NK-92 (cell line): ENCODE measurements at regions not wholly inside any gene's neighbourhood (a gene's known extent, or its start where the extent isn't known, plus 50 kb on each side); places are given as distances from the start of the nearest gene placed in this dataset.
"Not testable (repeated sequence)": the region's sequence is repeated elsewhere in the genome, so short reads cannot be mapped to it uniquely, and the experiment has no call there.

Source experiments
- DNase-seq: peaks from one replicate; lab custom pipeline; 2025; ENCODE audit not compliant: unreplicated experiment; lab: John Stamatoyannopoulos, UW

DNA sequence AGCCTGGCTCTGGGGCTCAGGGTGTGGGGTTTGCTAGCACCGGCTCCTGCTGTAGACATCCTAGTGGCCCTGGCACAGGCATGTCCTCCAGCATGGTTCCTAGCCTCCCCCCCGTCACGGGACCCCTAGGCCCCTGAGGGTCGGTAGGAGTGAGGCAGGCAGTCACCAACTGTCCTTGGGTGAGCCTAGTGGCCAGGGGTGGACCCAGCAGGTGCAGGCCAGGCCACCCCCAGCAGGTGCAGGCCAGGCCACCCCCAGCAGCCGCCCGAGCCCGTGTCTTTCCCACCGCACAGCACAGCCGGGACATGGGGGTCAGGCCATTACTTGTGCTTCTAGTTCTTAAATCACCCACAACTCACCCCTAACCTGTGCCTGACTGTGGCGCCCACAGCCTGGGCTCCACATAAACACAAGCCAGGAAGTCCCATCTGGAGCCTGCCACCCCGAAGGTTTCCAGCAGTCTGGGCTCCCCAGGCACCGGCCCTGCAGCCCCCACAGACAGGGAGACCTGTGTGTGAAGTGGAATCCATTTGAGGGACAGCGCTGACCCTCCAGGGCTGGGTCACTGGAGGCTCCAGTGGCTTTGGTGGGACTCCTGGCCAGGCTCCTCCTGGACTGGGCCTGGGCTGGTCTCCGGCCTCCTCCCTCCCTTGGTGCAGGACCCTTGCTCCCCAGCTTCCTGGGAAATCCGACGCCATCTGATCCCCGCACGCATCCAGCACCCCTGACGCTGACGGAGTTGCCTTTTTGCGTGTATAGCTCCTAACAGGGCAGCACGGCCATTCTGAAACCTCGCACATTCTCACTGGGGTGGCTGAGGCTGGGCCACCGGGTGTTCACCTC is 114.1 kb upstream of the LPCAT1 start:
- DNase-seq, result no peak

- no peak for DNase-seq
Observed at GRCh38 chr5:1636981-1637638, 113.3 kb upstream of the LPCAT1 start.

DNA sequence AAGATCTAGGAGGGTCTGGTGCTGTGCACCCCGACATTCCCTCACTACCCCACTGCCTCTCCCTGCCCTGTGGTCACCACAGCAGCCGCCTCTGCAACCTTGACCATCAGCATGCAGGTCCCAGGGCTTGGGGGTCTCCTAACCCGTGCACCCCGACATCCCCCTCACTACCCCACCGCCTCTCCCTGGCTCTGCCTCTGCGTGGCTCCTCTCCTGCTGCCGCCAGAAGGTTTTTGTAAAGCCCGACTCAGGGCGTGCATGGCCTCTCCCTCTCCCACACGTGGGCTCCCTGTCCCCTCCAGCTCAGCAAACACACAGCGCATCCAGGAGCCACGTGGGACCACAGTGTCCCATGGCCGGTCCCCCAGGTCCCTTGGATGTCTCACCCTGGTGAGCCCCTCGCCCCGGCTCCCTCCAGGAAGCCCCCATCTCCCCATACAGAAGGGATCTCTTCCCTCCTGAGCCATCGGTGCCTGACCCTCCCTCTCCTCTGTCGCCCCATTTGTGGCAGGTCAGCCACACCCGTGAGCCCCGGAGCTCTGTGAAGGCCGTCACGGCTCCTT is 112.5 kb upstream of the LPCAT1 start:
- not testable (repeated sequence) for DNase-seq

- not testable (repeated sequence) for DNase-seq
Observed at GRCh38 chr5:1635477-1635876, 111.7 kb upstream of the LPCAT1 start.

GRCh38 chr5:1634337-1634661 is 110.5 kb upstream of the LPCAT1 start:
- DNase-seq, result no peak

GRCh38 chr5:1633605-1634336 is 110.0 kb upstream of the LPCAT1 start:
- DNase-seq, result no peak

DNA sequence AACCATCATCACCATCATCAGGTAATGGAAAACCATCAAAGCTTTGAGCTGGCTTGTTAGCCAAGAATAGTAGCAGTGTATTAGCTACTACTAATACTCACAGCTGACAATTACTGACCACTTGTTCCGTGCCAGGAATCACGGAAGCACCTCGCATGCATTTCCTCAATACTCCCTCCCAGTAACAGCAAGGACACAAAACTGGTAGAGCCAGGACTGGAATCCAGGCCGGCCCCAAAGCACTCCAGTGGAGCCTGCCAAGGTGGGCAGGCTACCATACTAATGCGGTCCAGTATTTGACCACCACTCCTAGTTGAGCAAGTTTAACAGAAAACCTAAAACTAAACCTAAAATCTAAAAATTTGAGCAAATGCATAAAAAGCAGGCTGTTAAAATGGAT is 107.2 kb upstream of the LPCAT1 start:
- not testable (repeated sequence) for DNase-seq

DNA sequence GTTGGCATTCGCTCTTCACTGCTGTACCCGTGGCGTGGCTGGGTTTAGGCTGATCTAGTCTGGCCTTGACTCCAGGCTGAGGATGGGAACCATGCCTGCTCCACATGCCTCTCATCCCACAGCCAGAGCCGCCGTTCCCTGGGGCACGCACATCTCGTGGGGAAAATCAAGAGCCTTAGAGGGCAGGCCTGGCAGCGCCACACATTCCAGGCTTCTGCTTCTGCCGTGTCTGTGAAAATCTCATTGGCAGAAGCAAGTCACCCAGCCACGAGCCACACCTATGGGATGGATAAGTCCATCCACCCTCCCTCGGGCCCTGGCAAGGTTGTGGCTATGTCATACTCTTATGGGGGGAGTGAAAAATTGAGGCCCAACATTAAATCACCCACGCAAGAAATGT is 102.6 kb upstream of the LPCAT1 start:
- DNase-seq, result not testable (repeated sequence)

DNA sequence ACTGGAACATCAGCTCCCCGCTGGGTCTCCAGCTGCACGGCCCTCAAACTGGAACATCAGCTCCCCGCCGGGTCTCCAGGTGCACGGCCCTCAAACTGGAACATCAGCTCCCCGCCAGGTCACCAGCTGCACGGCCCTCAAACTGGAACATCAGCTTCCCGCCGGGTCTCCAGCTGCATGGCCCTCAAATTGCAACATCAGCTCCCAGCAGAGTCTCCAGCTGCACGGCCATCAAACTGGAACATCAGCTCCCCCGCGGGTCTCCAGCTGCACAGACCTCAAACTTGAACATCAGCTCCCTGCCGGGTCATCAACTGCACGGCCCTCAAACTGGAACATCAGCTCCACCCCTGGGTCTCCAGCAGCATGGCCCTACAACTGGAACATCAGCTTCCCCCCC is 95.8 kb upstream of the LPCAT1 start:
- DNase-seq, result not testable (repeated sequence)

- not testable (repeated sequence) for DNase-seq
Observed at GRCh38 chr5:1618296-1618865, 94.6 kb upstream of the LPCAT1 start.

- not testable (repeated sequence) for DNase-seq
Observed at GRCh38 chr5:1617236-1617755, 93.5 kb upstream of the LPCAT1 start.

DNA sequence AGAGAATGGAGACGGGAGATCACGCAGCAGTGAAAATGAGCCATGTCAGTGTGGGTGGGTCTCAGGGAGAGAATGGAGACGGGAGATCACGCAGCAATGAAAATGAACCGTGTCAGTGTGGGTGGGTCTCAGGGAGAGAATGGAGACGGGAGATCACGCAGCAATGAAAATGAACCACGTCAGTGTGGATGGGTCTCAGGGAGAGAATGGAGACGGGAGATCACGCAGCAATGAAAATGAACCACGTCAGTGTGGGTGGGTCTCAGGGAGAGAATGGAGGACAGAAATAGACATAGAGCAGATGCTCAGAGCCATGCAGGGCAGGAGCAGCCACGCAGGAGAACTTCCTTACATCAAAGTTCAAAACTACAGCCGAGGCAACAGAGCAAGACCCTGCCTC is 89.8 kb upstream of the LPCAT1 start:
- not testable (repeated sequence) for DNase-seq

DNA sequence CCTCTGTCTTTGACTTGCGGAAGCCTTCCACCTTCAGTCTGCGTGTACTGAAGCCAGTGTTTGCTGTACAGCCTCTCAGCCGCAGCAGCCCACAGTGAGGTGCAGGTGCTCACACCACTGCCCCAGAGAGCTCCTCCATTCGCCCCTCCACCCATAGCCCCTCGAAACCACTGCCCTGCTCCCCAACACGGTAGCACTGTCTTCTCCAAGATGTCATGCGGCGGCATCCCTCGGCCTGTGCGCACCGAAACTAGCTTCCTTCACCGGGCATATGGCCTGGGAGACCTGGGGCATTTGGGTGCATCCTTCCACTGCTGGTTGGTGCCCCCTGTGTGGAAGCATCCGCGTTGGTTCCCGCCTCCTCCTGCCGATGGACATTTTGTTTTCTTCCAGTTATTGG is 86.8 kb upstream of the LPCAT1 start:
- DNase-seq, result not testable (repeated sequence)

- not testable (repeated sequence) for DNase-seq
Observed at GRCh38 chr5:1609111-1609510, 85.4 kb upstream of the LPCAT1 start.

DNA sequence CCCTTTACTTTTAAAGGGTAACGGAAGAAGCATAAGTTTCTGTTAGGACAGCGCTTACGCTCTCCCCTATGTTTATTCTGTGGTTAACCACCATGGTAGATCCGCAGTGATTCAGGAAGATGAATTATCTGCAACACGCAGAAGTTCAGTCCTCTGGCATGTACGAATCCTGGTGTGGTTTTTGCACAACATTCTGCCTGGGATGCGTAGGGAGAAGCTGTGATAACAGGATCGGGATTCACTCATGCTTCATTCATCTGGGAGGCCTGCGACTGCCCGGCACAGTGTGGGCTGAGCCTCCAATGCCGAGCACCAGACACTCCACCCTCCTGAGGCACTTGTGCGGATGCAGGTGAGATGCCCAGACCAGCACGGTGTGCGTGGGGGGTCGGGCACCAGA is 84.6 kb upstream of the LPCAT1 start:
- not testable (repeated sequence) for DNase-seq

GRCh38 chr5:1606951-1607350 is 83.2 kb upstream of the LPCAT1 start:
- DNase-seq, result not testable (repeated sequence)

- not testable (repeated sequence) for DNase-seq
Observed at GRCh38 chr5:1603916-1604315, 80.2 kb upstream of the LPCAT1 start.

- DNase-seq, result not testable (repeated sequence)
Observed at GRCh38 chr5:1601565-1601964, 77.8 kb upstream of the LPCAT1 start.

- DNase-seq, result not testable (repeated sequence)
Observed at GRCh38 chr5:1598950-1599737, 75.4 kb upstream of the LPCAT1 start.

GRCh38 chr5:1597093-1597473 is 73.3 kb upstream of the LPCAT1 start:
- DNase-seq, result not testable (repeated sequence)
